HL-60/S4 (cell line): ENCODE measurements at regions not wholly inside any gene's neighbourhood (a gene's known extent, or its start where the extent isn't known, plus 50 kb on each side); places are given as distances from the start of the nearest gene placed in this dataset.

Source experiments
- in situ Hi-C: fragments of 300-500 bp; cut with MboI; formaldehyde crosslinking; loops from 2 replicates; pipeline ENCODE4 v1.14.3; 2022; ENCODE audit warnings: low sequenced_read_pairs

DNA sequence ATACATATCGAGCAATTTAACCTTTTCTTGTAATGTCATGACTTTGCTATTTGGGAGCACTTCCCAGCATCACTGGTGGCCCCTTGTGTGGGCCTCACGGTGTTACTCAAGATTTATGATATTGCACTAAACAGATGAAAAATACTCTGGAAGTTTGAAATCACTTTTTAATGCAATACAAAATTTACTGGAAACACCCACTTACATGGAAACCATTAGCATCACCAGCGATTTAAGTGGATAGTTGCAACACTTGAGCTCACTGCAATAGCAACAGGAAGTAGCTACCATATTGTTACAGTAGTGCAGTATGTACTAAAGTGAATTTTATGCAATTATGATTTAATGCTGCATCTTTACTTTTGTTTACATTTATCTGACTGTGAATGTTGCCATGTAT lies 184.4 kb downstream of the MDFIC start:
- in situ Hi-C loops = no loop called here

DNA sequence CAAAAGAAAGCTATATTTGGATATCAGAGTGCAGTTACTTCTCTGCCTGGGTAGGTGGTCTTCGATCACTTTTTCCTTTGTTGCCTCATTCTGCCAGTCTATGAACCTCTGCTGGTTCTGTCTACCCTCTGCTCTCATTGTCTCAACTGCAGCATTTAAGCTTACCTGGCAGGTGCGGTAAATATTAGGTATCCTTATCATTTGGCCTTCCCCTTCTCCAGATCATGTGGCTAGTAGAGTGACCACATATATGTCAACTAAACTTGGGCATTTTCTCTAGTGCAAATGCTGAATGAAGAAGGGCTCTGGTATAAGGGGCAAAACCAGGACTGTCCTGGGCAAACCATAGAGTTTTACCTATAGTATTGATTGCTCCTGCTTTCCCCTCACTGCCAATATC lies 180.8 kb downstream of the MDFIC start:
- in situ Hi-C loops = no loop called here

DNA sequence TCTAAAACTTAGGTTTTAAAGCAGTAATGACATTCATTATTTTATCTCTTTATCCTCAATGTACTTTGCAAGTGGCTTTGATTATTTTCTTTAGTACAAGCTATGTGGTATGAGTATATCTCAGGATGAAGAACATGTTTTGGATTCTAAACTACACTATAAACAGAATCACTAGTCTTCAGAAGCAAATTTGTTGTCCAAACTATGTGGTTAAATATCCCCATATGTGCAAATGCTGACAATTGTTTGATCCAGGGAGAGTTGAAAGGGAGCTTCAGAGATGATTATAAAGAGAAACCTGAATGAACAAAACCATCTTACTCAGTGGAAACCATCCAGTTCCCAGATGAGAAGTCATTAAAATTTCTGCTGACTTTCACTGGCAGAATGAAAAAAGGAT lies 179.3 kb downstream of the MDFIC start:
- in situ Hi-C loops = no loop called here

GRCh38 chr7:115099906-115100305 lies 178.0 kb downstream of the MDFIC start:
- in situ Hi-C loops = no loop called here

DNA sequence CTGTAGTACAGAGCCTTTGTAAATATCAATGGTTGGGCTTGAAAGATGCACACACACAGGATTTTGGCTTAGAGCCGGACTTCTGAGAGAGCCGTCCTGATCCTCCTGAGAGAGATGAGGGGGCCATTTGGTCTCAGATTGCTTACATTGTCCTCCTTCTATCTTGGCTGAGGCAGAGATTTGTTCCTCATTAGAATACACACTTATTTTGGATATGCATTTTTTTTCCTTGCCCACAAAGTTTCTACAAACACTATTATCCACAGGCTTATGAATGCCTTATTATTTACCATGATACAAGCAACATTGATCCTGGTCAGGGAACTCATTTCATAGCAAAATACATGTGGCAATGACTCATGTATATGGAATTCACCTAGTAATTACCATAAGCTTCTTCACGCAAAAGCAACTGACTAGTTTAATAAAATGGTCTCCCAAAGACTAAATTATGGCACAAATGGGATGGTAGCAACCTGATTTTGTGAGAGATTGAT lies 175.3 kb downstream of the MDFIC start:
- in situ Hi-C loops = no loop called here

DNA sequence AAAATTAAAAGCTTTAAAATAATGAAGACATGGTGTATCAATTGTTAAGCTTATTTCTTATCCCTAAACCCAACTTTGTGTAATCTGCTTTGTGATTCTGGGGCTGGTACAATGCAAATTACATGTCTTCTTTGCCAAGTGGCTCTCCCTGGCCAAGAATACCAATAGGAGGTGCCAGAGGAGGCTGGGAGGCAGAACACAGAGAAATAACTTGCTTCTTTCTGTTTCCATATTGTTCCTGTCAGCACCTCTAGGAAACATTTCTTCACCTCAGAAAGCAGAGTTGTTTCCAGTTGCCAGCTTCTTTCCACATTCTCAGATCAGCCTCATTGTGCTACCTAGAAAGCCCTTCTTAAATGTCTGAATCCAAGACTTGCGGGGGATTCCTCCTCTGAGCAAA lies 174.4 kb downstream of the MDFIC start:
- in situ Hi-C loops = no loop called here

DNA sequence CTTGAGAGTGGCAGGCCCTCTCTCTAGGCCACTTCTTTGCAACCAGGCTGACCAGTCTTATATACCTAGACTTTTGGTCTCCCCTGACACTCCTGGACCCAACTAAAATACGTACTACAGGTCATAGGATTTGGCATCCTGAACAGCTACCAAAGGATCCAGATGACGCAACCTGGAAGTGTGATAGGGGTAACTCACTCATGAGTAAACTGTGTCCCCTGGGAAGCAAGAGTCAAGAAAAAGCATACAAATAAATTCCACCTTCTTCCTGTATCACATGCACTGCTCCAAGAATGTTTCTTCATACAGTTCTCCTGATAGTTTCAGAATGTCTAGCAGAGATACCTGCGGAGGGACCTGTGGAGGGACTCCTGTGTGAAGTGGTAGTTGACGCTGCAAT lies 172.3 kb downstream of the MDFIC start:
- in situ Hi-C loops = no loop called here

GRCh38 chr7:115088893-115089292 lies 167.0 kb downstream of the MDFIC start:
- in situ Hi-C loops = no loop called here

DNA sequence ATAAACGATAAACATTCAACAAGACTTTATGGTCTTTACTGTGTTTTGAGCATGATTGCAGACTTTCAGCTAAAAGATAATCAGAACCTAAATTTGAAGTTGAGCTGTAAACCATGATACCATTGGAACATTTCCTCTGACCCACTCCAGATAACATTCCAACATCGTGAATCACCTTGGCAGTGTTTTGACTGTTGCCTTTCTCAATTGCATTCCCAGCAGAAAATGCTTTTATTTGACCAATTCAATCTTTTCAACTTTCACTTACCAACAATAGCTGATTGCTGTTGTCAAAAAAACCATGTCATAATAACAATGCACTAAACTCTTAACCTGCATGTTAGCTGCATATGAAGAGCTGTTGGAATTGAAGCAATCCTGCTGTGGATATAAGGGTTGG lies 165.5 kb downstream of the MDFIC start:
- in situ Hi-C loops = no loop called here

DNA sequence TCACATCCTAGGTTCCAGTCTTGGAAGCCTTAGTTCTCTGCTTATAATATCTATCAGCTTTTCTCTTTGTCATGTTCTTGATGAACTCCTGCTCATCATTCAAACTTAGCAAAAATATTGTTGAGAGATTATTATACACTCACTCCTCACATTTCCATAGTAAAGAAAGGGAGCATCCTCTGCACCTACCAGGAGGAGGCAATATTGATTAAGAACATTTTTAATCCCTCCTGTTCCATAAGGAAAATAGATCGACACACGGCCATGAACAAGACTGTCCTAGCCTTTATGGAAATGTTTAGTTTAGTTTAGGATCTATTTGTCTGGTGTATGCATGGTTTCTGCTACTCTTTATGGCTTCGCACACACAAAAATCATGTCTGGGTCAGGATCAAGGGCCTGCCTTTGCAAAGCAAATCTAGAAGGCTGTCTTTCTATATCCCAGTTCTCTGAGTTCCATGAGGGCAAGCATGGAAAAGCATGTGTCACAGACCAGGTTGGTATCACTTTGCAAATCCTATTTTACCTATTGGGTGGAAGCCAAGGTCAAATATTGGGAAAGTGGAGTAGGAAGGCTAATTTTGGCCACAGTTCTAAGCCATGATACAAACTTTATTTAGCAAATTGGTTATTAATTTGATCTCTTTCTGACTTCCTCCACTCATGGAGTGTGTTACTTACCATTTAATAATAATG lies 164.4 kb downstream of the MDFIC start:
- in situ Hi-C loops = no loop called here

- in situ Hi-C loops = no loop called here
Measured at GRCh38 chr7:115085421-115085820, 163.5 kb downstream of the MDFIC start.

DNA sequence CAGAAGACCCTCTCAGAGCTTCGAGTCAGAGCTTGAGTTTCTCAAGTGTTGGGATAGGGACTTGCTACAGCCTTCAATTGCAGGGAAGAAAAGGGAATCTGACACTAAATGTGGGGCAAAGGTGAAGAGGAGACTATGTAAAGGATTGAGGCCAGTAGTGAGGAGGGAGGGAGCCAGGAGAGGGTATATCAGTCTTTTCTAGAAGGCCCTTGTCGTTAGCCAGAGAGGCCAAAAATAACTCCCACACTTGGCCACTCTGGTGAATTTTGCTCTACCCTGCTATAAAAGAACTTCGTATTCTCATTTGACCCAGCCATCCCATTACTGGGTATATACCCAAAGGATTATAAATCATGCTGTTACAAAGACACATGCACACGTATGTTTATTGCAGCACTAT lies 162.0 kb downstream of the MDFIC start:
- in situ Hi-C loops = no loop called here

DNA sequence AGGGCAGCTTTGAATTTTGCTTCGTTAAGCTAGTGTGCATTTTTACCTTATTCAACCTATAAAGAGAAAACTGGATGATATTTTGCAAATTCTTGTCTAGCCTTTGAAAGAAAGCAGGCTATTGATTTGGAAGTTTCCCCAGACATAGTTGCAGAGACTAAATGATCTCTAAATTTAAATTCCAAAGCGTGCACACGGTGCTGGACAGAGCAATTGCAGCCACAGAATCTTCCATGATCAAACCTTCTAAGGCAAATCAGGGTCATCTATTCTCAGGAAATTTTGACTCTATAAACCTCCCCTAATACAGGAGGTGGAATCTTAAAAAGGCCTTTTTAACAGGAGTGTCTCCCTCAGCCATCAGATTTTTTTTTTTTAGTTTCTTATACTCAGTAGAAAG lies 159.9 kb downstream of the MDFIC start:
- in situ Hi-C loops = no loop called here

- in situ Hi-C loops = no loop called here
Measured at GRCh38 chr7:115078851-115079250, 157.0 kb downstream of the MDFIC start.

DNA sequence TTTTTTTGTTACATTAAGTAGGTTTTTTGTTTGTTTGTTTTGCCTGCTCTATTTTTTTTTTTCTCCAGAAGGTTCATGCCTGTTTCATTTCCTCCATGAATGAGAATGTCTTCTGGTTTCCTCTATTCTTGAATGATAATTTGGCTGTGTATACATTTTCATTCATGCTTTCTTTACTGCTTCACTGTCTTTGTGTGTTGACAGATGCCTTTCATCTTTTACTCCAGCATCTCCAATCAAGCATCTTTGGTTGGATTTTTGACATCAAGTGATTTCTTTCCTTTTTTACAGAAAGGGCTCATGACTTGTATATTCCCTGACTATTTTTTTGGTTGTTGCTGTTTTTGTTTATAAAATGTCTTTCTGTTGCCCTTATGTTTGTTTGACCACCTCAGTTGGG lies 156.5 kb downstream of the MDFIC start:
- in situ Hi-C loops = no loop called here

- in situ Hi-C loops = no loop called here
Measured at GRCh38 chr7:115070311-115070710, 148.4 kb downstream of the MDFIC start.
